ENCODE measurements at regions not wholly inside any gene's neighbourhood (a gene's known extent, or its start where the extent isn't known, plus 50 kb on each side); places are given as distances from the start of the nearest gene placed in this dataset.

DNA sequence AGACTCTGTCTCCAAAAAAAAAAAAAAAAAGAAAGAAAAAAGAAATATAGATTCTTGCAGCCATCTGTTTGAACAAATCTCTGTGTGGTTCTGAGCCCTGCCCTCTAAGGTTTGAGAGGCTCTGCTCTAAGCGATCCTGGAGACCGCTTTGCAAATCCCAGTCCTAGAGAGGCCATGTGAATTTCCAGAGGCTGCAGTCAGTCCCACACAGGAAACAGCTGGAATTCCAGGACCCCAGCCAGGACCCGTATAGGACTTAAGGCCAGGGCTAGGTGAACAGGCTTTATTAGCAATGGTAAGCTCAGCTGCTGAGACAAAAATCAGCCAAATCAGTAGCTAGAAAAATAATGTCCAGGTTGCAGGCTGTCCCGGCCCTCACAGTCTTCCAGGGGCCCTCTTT is 154.8 kb downstream of the RPS24 start:
- no peak for DNase-seq

DNA sequence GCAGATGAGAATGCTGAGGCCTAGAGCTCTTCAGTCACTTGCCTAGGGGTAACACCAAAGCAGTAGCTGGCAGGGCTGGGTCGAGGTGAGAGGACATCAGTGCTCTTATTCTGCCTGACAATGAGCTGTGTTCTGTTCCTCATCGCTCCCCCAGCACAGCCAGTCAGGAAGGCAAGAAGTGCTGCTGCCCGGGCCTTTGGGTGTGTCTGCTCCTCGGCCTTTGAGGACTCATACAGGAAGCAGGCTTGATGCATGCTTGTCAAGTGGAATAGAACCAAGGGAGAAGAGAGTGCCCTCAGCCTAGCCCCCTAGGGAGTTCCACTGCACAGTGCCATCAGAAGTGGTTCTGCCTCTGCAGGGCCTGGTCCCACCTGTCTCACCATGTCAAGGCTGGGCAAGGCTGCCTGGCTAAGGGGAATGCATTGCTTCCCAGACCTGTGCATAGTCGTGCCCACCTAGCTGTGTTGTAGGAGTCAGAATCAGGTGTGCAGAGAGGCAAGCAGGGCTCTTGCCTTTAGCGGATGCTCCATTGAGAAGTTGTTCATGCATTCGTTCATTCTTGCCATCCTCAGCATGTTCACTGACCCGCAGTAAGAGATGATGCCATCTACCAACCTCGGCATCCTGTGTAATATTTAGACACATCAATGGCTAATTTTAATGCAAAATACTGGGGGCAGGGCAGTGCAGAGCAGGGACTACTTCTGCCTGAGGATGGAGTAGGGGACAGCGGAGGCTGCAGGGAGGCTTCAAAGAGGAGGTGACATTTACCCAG is 156.6 kb downstream of the RPS24 start:
- DNase-seq: no peak

DNA sequence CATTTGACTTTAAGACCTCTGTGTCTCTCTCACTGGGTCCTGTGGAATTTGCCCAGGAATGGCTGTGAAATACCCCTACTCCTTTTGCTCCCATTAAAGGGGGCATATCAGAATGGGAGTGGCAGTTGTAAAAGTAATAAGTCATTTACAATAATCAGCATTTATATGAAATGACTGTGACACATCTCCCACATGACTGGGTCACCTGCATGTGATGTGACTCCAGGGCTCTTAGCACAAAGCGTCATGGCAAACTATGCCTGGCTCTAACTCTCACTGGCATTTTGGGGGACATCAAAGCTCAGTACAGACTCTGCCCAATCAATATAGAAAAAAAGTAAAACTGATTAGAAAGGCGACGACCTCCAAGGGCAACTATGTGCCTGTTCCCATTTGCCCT is 157.6 kb downstream of the RPS24 start:
- no peak for DNase-seq

DNA sequence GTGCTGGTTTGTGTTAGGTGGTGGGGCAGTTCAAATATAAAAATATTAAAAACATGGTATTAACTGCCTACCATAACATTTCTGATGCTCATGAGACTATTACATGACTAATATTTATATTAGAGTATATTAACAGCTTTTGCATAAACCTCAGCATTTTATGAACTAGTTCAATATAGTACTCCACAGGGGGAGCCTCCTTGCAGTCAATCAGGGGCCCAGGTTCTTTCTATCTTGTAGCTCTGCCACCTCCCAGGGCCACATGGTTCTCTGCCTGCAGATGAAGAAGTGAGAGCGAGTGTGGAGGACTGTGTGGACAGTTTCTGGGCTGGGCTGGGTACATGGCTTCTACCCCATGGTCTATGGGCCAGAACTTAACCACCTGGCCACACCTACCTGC is 159.5 kb downstream of the RPS24 start:
- no peak for DNase-seq

DNA sequence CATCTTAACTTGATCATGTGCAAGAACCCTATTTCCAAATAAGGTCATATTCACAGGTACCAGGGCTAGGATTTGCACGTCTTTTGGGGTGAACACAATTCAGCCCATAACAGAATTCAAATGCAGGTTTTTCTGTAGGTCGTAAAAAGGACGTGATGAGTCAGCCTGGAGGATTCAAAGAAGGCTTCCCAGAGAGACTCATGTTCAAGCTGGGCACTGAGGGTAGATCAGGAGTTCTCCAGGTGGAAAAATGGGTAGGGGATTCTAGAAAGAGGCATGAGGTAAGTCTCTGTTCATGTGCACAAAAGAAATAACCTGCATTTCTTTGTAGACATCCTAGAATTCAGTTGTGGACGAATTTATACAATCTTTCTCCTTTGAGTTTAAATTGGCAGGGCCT is 160.4 kb downstream of the RPS24 start:
- DNase-seq: no peak

DNA sequence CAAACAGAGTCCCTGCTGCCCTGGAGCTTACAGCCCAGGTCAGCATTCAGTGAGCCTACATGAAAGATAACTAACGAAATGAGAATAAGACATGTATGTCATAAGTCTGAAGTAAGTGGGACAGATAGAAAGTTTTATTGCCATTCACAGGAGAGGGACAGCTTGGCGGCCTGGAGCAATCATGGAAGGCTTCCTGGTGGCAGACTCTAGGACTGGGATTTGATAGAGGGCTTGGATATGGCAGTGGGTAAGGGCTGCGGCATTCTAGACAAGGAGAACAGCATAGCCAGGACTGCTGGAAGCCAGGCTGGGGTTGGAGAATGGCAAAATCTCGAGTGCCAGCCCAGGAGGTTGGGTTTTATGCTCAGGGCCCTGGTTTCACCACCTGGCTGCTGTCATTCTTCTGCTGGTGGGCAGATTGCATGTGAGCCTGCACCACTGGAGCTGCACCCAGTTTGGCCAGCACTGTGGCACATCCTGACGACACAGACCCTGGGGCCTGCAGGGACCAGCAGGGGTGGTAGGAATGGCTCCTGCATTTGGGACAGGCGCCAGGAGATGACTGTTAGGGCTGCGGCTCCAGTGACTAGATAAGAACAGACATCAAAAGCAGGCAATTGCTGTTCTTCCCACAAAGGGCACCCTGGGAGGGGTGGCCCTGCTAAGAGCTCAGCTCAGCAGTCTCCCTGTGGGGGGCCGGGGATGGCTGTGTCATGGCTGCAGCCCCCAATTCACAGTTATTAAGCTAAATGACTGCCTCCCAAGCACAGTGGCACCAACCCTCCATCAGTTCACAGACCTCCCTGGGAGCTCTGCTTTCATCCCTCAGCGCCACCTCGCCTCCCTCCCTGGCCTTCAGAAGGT is 161.1 kb downstream of the RPS24 start:
- no peak for DNase-seq

DNA sequence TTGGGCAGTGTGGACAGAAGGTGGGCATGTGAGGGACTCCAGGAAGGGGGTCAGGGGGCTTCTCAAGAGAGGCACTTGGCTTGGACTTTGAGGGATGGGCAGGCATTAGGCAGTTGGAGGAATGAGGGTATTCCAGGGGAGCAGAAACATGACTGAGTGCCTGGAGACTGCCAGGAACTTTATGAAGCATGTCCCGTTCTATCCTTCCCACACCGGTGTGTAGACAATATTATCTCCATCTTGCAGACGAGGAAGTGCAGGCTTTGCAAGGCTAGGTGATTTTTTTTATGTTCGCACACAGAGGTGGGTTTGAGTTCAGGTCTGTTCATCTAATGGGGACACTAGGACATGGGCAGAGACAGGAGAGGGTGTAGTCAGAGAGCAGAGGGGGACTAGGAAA is 162.7 kb downstream of the RPS24 start:
- no peak for DNase-seq

DNA sequence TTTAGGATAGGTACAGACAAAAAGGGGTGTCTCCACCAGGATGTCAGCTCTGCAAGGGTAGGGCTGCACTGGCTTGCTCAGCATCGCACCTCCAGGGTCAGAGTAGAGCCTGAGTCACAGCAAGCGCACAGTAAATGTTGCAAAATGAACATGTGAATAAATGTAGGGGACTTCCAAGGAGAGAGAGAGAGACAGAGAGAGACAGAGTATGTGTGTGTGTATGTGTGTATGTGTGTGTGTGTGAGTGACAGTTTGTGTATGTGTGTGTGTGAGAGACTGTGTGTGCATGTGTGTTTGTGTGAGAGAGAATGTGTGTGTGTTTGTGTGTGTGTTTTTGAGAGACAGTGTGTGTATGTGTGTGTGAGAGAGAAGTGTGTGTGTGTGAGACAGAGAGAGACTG is 163.3 kb downstream of the RPS24 start:
- no peak for DNase-seq

DNA sequence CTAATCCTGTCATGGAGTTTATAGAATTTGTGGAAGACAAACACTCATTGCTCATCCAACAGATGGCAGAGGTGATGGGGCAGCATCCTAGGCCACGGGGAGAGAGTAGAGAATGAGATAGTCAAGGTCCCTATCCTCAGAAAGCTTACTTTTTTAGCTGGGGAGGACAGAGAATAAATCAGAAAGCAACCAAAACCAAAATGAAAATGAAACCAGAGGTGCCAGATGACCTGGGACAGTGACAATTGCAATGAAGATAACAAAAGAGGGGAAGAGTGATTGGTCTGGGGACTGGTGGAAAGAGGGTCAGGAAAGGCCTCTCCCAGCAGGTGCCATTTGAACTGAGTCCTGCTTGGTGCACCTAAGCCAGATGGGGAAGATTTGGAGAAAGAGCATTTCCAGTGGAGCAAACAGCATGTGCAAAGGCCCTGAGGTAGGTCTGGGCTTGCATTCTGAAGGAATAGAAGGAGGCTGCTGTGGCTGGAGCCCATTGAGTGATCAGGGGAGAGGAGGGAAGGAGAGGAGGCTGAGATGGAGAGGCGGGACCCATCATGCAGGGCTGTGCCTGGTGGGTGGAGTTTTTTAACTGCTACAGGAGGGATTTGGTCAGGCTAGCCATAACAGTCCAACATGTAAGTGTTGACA is 164.1 kb downstream of the RPS24 start:
- DNase-seq: no peak

DNA sequence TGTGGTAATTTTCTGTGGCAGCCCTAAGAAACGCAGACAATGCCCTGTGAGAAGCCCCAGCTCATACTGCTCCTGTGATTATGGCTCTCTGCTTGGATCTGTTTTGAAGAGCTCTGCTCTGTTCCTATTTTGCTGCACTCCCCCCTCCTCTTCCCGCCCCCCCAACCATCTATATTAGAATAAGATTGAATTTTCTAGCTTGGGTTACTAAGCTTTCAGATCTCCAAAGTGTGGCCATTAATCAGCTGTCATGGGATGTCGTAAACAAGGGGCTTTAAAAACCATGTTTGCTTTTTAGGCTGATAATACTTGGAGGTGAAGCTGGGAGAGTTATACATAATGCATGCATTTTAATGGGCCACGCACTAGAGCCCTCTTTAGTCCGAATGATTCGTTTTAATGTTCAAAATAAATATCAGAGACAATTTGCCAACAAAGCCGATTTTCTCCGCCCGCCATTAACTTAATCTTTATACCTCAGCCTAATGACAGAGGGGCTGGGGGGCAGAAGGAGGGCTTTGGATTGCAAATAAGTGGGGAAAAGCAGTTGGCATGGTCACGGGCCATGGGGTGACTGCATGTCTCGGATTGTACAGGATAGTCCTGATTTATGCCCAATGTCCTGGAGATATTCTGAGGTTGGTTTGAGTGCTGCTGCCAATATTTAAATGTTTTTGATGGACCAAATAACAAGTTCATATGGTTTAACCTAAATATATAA is 165.5 kb downstream of the RPS24 start:
- DNase-seq: peak in 1 of 2 experiments; percentile 15

DNA sequence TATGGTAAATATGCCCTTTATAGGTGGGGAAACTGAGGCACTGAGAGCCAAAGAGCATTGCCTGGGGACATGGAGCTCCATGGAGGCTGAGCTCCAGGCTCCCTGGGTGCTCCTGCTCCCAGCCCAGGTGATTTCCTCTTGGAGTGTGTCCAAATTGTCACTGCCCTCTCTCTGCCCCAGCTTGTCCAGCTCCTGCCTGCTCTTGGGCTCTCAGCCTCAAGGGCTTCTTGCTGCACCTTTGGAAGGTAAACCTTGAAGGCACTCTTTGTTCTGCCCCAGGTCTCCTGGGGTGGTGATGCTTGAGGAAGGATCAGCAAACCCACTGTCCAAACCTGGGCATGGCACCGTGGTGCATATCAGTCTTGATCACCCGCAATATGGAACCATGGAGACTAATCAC is 166.1 kb downstream of the RPS24 start:
- DNase-seq: no peak

DNA sequence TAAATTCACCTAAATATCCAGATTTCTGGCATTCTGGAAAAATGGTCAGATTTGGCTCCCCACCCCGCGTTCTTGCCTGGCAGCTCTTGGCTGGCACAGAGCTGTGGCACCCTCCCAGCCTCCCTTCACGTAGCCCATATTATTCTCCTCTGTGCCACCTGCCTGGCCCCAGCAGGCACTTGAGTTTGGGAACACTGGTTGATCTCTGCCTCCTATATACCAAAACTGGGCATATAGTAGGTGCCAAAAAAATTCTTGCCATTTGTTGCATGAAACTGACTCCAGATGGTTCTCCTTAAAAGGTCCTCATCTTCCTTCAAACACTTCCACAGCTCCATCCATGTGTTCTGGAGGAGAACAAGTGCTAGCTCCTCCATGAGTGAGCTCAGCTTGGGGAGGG is 167.0 kb downstream of the RPS24 start:
- no peak for DNase-seq

DNA sequence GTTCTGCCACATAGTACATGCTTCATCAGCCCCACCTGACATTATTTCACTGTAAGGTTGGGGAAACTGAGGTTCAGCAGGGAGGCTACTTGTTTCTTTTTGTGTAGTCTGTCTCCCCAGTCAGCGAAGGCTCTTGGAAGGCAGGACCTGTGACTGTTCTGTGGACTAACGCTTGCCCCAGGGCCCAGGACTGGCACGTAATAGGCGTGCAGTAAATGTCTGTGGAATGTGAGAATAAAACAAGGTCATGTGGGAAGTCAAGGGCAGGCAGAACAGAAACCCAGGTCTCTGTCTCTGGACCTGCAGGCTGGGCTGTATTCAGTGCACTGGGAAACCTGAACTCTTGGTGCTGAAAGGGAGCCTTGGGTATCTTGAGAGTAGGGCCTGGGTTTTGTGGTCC is 168.7 kb downstream of the RPS24 start:
- DNase-seq: no peak

DNA sequence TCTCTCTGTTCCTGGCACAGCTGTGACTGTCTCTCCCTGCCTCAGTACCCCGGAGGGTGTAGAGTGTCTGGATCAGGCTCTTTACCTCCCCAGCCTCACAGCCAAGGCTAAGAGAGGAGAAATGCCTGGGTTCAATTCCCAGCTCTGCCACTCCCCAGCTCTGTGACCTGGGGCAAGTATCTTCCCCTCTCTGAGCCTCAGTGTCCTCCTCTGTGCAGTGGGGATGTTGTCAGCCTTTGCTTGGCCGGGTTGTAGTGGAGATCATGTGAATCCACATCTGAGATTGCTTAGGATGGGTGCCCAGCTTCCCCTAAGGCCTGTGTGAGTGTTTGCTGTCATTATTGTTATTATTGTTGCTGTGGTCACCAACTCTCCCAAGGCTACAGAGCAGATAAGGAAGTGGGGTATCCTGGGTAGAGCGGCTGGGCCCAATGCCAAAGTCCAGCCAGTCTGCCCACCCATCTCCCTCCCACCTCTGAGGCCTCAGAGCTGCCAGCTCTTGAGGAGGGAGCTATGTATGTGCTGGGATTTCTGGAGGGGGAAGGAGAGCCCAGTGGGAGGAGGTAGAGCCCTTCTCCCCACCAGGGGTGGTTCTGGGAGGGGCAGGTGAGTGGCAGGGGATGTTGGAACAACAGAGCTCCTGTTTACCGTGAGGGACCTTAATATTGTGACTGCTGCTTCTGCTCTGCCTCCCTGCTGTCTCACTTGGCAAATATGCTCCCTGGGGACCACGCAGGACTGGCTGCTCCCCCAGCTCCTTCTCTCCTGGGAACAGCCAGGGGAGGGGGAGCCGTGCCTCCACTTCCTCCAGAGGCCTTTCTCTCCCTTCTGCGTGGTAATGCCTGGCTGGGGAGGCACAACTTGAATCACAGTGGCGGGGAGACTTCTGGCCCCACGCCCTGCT is 170.5 kb downstream of the RPS24 start:
- no peak for DNase-seq

DNA sequence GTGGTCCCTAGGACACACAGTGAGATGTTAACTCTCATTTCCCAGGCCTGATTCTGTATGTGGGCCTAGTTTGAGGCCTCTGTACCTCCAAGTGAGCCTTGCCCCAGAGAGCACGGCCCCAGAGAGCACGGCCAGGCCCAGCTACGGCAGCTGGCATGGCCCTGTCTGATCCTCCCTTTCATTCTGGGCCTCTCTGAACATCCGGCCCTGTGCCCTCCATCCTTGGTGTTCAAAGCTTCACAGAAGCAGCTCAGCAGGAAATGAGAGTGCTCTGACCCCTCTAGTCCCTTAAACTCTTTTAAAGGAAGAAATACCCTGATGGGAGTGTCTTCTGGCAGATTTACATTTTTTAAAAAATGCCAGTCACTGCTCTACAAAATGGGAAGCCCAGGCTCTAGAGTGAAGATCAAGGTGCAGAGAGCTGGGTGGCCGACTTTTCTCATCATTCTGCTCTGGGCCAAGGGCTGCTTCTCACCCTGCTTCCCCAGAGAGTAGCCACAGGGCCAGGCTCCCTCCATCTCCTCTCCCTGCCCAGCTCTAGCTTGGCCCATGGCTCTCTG is 171.9 kb downstream of the RPS24 start:
- DNase-seq: no peak

DNA sequence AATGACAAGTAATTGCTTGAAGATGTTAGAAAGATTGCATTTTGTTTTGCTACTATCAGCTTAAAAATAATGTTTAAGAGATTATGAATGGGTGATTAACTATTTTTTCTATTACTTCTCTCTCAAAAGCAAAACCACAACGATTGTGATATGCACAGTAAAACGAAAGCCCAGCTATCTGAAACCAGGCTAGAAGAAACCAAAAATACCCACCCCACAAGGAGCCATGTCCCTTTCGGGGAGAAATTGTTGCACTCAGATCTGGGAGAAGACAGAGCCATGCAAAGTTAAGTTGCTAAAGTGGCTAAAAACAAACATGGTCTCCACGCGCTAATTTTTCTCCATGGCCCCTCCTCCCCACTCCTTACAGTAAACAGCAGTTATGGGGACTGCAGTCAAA is 173.6 kb downstream of the RPS24 start:
- no peak for DNase-seq

DNA sequence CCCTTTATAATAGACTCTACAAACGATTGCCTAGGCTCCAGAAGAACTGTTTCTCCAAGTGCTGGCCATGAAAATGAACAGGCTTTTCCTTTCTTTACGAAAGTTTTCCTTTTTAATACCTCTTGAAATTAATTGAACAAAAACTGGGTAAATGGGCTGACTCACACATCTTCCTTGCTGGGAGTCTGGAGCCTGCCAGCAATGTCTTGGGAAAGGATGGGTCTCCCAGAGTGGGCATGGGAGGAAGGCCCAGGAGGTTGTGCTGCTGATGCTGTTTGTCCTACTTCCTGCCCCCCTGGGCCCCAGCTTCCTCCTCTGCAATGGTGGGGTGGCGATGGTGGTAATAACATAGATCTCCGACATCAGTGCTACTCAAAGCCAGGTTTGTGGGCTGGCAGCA is 174.1 kb downstream of the RPS24 start:
- no peak for DNase-seq

DNA sequence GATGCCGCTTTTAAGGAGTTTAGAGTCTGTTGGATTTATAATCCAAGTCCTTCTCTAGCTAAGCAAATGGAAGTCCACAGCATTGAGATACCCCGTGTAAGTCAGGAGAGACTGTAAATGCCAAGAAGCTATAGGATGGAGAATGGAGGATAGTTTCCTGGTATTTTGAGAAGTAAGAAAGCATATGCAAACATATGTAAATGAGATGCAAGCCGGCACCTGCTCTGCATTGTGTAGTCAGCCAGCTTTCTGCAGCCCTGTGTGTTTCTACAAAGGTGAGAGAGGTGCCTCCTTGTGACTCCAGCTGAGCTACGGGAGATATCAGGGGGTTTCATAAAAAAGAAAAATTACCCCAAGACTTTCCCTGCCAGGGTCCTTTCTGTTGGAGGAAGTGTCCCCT is 176.3 kb downstream of the RPS24 start:
- no peak for DNase-seq

DNA sequence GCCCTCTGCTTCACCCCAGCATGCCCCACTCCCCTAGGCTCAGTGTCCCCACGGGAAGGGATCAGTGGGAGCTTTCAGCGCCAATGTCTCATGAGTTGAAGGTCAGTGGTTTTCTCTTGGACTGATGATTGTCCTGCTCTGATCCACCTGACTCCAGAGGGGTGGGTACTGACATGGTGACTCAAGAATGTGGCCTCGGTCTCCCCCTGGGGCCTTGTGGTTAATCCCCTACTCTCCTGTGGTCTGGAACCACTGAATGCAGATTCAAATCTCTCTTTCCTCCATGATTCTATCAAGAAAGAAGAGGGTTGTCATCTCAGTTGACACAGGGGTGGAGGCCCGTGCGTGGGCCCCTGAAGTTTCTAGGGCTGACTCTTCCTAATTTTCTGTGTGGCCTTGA is 176.9 kb downstream of the RPS24 start:
- DNase-seq: no peak

DNA sequence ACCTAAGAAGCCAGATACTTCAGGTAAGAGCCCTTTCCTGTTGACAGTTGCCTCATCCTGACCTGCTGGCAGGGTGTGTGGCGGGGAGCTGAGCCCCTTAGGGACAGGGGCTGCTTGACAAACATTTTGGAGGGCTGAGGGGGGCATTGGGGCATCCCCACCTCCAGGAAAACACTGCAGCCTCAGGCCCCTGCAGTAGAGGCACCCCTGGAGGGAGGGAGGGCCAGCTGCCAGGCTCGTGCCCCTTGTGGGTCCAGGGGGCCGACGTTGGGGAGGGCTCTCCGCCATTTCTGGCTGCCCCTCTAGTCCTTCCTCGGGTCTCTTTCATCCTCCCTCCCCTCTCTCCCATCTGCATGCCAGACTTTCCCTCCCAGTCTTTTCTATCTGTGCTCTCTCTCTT is 177.3 kb downstream of the RPS24 start:
- no peak for DNase-seq

DNA sequence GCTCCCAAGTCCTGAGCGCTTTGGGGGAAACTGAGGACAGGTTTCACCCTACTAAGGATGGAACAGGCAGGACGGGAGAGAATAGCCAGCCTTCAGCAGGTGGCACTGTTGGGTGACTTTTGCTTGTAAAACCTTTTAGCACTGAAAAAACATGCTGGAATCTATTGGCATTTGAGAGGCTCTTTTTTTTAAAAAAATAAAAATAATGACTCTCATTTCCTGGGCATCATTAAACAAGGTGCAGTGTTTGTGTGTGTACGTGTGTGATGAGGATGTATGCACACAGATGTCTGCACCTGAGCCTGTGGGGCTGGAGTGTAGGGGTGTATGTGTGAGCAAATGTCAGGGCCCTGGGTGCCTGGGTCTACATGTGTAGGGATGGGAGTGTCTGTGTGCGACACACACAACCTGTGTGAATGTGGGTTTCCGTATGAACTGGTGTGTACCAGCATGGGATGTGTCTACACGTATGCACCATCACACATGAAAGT is 177.9 kb downstream of the RPS24 start:
- no peak for DNase-seq

Data from NCI-H187 (cell line).